ENCODE measurements at regions not wholly inside any gene's neighbourhood (a gene's known extent, or its start where the extent isn't known, plus 50 kb on each side); places are given as distances from the start of the nearest gene placed in this dataset.

DNA sequence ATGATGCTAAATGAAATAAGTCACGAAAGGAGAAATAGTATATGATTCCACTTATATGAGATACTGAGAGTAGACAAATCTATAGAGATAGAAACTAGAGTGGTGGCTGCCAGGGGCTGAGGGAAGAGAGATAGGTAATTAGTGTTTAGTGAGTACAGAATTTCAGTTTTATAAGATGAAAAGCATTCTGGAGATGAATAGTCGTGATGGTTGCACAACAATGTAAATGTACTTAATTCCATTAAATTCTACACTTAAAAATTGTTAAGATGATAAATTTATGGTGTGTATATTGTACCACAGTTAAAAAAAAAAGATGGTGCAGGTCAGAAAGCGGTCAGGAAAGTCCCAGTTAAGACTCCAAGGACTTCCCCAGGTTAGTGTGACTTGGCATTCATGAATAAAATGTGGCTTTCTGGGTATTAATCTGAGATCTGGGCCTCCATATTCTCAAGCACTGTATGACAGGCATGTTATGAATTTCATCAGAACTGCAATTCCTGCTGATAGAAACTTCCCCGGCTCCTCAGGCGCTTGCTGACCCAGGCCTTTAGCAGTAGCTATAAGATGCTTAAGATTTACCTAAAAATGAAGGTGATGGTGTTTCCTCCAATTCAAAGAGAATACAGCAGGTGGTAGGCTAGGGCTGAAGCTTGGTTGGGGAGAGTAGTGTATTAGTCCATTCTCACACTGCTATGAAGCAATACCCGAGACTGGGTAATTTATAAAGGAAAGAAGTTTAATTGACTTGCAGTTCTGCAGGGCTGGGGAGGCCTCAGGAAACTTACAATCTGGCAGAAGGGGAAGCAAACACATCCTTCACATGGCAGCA is 115.3 kb upstream of the SOX9 start:
- TF ChIP-seq NRF1 (IDR thresholded peaks at IDR 0.05; ENCODE audit: low read depth, low read length) (no peak), POLR2A (IDR thresholded peaks at IDR 0.05; ENCODE audit: control extremely low read depth in 1 of 2, low read depth in 2 of 2, low read length in 2 of 2) (no peak), CHD2 (IDR thresholded peaks at IDR 0.05; ENCODE audit: low read length) (no peak), POLR2AphosphoS5 (IDR thresholded peaks at IDR 0.05; ENCODE audit: low read depth, low read length) (no peak), ZNF274 (IDR thresholded peaks at IDR 0.05; ENCODE audit: borderline replicate concordance, extremely low read depth, low read length) (no peak), JUN (IDR thresholded peaks at IDR 0.05; ENCODE audit: low read depth, low read length) (no peak), GABPA (IDR thresholded peaks at IDR 0.05; ENCODE audit: borderline replicate concordance, insufficient read depth, low read length) (no peak), MAFK (IDR thresholded peaks at IDR 0.05; ENCODE audit: low read depth, low read length) (no peak), CHD1 (IDR thresholded peaks at IDR 0.05; ENCODE audit: low read depth, low read length) (no peak)
- TF ChIP-seq, protein P1, sequence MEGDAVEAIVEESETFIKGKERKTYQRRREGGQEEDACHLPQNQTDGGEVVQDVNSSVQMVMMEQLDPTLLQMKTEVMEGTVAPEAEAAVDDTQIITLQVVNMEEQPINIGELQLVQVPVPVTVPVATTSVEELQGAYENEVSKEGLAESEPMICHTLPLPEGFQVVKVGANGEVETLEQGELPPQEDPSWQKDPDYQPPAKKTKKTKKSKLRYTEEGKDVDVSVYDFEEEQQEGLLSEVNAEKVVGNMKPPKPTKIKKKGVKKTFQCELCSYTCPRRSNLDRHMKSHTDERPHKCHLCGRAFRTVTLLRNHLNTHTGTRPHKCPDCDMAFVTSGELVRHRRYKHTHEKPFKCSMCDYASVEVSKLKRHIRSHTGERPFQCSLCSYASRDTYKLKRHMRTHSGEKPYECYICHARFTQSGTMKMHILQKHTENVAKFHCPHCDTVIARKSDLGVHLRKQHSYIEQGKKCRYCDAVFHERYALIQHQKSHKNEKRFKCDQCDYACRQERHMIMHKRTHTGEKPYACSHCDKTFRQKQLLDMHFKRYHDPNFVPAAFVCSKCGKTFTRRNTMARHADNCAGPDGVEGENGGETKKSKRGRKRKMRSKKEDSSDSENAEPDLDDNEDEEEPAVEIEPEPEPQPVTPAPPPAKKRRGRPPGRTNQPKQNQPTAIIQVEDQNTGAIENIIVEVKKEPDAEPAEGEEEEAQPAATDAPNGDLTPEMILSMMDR (IDR thresholded peaks at IDR 0.05; ENCODE audit: control extremely low read depth in 1 of 3, insufficient read depth in 1 of 3, low read depth in 1 of 3, low read length in 3 of 3), result no peak
- TF ChIP-seq, protein P2, sequence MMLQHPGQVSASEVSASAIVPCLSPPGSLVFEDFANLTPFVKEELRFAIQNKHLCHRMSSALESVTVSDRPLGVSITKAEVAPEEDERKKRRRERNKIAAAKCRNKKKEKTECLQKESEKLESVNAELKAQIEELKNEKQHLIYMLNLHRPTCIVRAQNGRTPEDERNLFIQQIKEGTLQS (IDR thresholded peaks at IDR 0.05; ENCODE audit: insufficient read depth, low read depth, low read length), result no peak
